Smooth muscle cell (in vitro differentiated cells): ENCODE measurements at regions not wholly inside any gene's neighbourhood (a gene's known extent, or its start where the extent isn't known, plus 50 kb on each side); places are given as distances from the start of the nearest gene placed in this dataset.
"Not testable (repeated sequence)": the region's sequence is repeated elsewhere in the genome, so short reads cannot be mapped to it uniquely, and the experiment has no call there.

Experiments used
- DNase-seq: peaks from one replicate; lab custom pipeline; 2025; ENCODE audit not compliant: unreplicated experiment; lab: John Stamatoyannopoulos, UW
- H2AFZ ChIP-seq: fragments of 200-600 bp; sonication (generic); 2 replicates; pipeline ENCODE4 v1.6.0; 2016; ENCODE audit warnings: antibody characterized with exemption, low read depth, mild to moderate bottlenecking
- H3F3A ChIP-seq: fragments of 200-600 bp; sonication (generic); 2 replicates; pipeline ENCODE4 v1.6.0; 2017; ENCODE audit warnings: antibody characterized with exemption, low read depth
- H3K27ac ChIP-seq: fragments of 200-600 bp; sonication (generic); 2 replicates; pipeline ENCODE4 v1.5.1; 2016; ENCODE audit warnings: low read depth, mild to moderate bottlenecking
- H3K27me3 ChIP-seq: fragments of 200-600 bp; sonication (generic); 2 replicates; pipeline ENCODE4 v1.6.1; 2016; ENCODE audit warnings: low read depth, mild to moderate bottlenecking
- H3K36me3 ChIP-seq: fragments of 200-600 bp; sonication (generic); 2 replicates; pipeline ENCODE4 v1.5.1; 2016; ENCODE audit warnings: low read depth
- H3K4me1 ChIP-seq: fragments of 200-600 bp; sonication (generic); 2 replicates; pipeline ENCODE4 v1.5.1; 2016; ENCODE audit warnings: low read depth
- H3K4me2 ChIP-seq: fragments of 200-600 bp; sonication (generic); 2 replicates; pipeline ENCODE4 v1.6.0; 2016; ENCODE audit warnings: mild to moderate bottlenecking
- H3K4me3 ChIP-seq: fragments of 200-600 bp; sonication (generic); 2 replicates; pipeline ENCODE4 v1.5.1; 2016; ENCODE audit warnings: mild to moderate bottlenecking
- H3K79me2 ChIP-seq: fragments of 200-600 bp; sonication (generic); 2 replicates; pipeline ENCODE4 v1.6.0; 2016; ENCODE audit warnings: low read depth, mild to moderate bottlenecking
- H3K9ac ChIP-seq: fragments of 200-600 bp; sonication (generic); 2 replicates; pipeline ENCODE4 v1.6.0; 2016; ENCODE audit warnings: low read depth
- H3K9me3 ChIP-seq: fragments of 200-600 bp; sonication (generic); replicated peaks from 2 replicates; pipeline ENCODE4 v1.5.1; 2016; ENCODE audit warnings: low read depth
- H4K20me1 ChIP-seq: fragments of 200-600 bp; sonication (generic); 2 replicates; pipeline ENCODE4 v1.6.0; 2016; ENCODE audit warnings: low read depth
- WGBS: methylation state at CpG from one replicate; pipeline ENCODE4 v1.1.7; 2016; ENCODE audit warnings: low lambda C conversion rate; 5-methylcytosine and 5-hydroxymethylcytosine counted together
- TF ChIP-seq, protein P1 (sequence below): fragments of 200-600 bp; sonication (generic); IDR thresholded peaks from 2 replicates; pipeline ENCODE4 v1.5.1; 2017; ENCODE audit warnings: borderline replicate concordance, mild to moderate bottlenecking, antibody characterized with exemption; ENCODE audit not compliant: insufficient read depth, poor library complexity, severe bottlenecking

DNA sequence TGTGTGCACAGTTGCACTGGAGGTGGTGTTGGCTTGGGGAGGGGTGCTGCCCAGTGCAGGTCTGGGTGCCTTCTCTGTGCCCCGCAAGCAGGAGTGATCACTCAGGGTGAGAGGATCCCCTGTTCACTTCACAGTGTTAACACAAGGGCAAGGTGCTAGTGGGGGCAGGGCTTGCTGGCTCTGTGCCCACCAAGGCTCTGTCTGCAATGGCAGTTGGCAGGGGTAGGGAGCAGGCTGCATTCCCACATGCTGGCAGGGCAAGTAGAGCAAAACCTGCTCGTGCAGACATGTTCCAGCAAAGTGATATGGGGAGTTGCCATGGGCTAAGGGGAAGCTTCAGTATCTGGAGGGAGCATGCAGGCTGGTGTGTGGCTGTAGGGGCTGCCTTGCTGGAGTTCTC lies 428.0 kb downstream of the ZNF674 start:
- 88% methylated on average over 2 of the region's 2 CpGs for WGBS
- Histone ChIP-seq H3K4me3 (no peak overlapping the region), H3F3A (no peaks in the 10 kb centered on the region), H3K27me3 (no peaks in the 10 kb centered on the region), H3K27ac (no peak overlapping the region), H3K36me3 (no peaks in the 10 kb centered on the region), H2AFZ (no peak overlapping the region), H3K9me3 (peaks cover 5% of the 10 kb centered on the region), H3K79me2 (no peaks in the 10 kb centered on the region), H3K4me1 (no peaks in the 10 kb centered on the region), H4K20me1 (no peaks in the 10 kb centered on the region), H3K4me2 (no peak overlapping the region), H3K9ac (no peak overlapping the region)
- DNase-seq: no peak
- TF ChIP-seq, protein P1, sequence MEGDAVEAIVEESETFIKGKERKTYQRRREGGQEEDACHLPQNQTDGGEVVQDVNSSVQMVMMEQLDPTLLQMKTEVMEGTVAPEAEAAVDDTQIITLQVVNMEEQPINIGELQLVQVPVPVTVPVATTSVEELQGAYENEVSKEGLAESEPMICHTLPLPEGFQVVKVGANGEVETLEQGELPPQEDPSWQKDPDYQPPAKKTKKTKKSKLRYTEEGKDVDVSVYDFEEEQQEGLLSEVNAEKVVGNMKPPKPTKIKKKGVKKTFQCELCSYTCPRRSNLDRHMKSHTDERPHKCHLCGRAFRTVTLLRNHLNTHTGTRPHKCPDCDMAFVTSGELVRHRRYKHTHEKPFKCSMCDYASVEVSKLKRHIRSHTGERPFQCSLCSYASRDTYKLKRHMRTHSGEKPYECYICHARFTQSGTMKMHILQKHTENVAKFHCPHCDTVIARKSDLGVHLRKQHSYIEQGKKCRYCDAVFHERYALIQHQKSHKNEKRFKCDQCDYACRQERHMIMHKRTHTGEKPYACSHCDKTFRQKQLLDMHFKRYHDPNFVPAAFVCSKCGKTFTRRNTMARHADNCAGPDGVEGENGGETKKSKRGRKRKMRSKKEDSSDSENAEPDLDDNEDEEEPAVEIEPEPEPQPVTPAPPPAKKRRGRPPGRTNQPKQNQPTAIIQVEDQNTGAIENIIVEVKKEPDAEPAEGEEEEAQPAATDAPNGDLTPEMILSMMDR: no peak

DNA sequence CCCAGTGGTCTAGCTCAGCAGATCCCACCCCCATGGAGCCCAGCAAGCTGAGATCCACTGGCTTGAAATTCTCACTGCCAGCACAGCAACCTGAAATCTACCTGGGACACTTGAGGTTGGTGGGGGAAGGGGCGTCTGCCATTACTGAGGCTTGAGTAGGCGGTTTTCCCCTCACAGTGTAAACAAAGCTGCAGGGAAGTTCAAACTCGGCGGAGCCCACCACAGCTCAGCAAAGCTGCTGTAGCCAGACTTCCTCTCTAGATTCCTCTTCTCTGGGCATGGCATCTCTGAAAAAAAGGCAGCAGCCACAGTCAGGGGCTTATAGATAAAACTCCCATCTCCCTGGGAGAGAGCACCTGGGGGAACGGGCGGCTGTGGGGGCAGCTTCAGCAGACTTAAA lies 457.9 kb downstream of the ZNF674 start:
- H3K27ac ChIP-seq, H2AFZ ChIP-seq, H3K36me3 ChIP-seq, H3K9ac ChIP-seq, H3F3A ChIP-seq, H3K9me3 ChIP-seq, H3K27me3 ChIP-seq, H3K79me2 ChIP-seq, DNase-seq, H3K4me3 ChIP-seq, H3K4me1 ChIP-seq, H3K4me2 ChIP-seq, H4K20me1 ChIP-seq: not testable (repeated sequence)
- 92% methylated on average over 6 of the region's 6 CpGs for WGBS

DNA sequence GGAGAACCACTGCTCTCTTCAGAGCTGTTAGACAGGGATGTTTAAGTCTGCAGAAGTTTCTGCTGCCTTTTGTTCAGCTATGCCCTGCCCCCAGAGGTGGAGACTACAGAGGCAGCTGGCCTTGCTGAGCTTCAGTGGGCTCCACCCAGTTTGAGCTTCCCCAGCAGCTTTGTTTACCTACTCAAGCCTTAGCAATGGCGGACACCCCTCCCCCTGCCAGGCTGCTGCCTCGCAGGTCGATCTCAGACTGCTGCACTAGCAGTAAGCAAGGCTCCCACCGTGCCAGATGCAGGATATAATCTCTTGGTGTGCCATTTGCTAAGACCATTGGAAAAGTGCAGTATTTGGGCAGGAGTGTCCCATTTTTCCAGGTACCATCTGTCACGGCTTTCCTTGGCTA lies 465.1 kb downstream of the ZNF674 start:
- not testable (repeated sequence) for H3K9ac ChIP-seq, H3K9me3 ChIP-seq, H2AFZ ChIP-seq, H3K4me3 ChIP-seq, H3F3A ChIP-seq, H3K4me1 ChIP-seq, H3K79me2 ChIP-seq, H3K36me3 ChIP-seq, DNase-seq, H4K20me1 ChIP-seq, H3K27ac ChIP-seq, H3K27me3 ChIP-seq, H3K4me2 ChIP-seq
- 90% methylated on average over 5 of the region's 5 CpGs for WGBS

DNA sequence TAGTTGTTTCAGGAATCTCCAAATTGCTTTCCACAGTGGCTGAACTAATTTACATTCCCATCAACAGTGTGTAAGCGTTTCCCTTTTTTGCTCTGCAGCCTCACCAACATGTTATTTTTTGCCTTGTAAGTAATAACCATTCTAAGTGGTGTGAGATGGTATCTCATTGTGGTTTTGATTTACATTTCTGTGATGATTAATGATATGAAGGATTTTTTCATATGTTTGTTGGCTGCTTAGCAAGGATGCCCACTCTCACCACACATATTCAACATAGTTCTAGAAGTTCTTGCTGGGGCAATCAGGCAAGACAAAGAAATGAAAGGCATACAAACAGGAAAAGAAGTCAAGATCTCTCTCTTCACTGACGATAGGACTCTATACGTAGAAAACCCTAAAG lies 472.4 kb downstream of the ZNF674 start:
- 70% methylated on average over 3 of the region's 3 CpGs for WGBS
- Histone ChIP-seq H3K4me3 (no peak overlapping the region), H4K20me1 (no peaks in the 10 kb centered on the region), H3K36me3 (no peaks in the 10 kb centered on the region), H3K79me2 (no peaks in the 10 kb centered on the region), H3F3A (no peaks in the 10 kb centered on the region), H3K9ac (no peak overlapping the region), H3K27me3 (no peaks in the 10 kb centered on the region), H3K4me2 (no peak overlapping the region), H3K9me3 (no peaks in the 10 kb centered on the region), H2AFZ (no peak overlapping the region), H3K4me1 (no peaks in the 10 kb centered on the region), H3K27ac (no peak overlapping the region)
- DNase-seq: no peak
- TF ChIP-seq, protein P1: no peak

DNA sequence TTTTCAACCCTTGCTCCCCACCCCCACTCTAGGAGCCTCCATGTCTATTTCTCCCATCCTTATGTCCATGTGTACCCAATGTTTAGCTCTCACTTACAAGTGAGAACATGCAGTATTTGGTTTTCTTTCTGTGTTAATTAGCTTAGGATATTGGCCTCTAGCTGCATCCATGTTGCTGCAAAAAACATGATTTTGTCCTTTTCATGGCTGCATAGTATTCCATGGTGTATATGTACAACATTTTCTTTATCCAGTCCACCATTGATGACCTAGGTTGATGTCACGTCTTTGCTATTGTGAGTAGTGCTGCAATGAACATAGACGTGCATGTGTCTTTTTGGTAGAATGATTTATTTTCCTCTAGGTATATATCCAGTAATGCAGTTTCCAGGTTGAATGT lies 472.8 kb downstream of the ZNF674 start:
- no peaks in the 10 kb centered on the region for H3K4me1 ChIP-seq
- H3K27me3 ChIP-seq: no peaks in the 10 kb centered on the region
- no peak overlapping the region for H2AFZ ChIP-seq
- no peak overlapping the region for H3K4me2 ChIP-seq
- no peak overlapping the region for H3K9ac ChIP-seq
- TF ChIP-seq, protein P1: no peak
- H4K20me1 ChIP-seq: no peaks in the 10 kb centered on the region
- DNase-seq: no peak
- no peaks in the 10 kb centered on the region for H3F3A ChIP-seq
- H3K27ac ChIP-seq: no peak overlapping the region
- 81% methylated on average over 2 of the region's 2 CpGs for WGBS
- H3K4me3 ChIP-seq: no peak overlapping the region
- H3K9me3 ChIP-seq: no peaks in the 10 kb centered on the region
- H3K79me2 ChIP-seq: no peaks in the 10 kb centered on the region
- H3K36me3 ChIP-seq: no peaks in the 10 kb centered on the region
